Ovary (tissue), 3 donors: ENCODE measurements at regions not wholly inside any gene's neighbourhood (a gene's known extent, or its start where the extent isn't known, plus 50 kb on each side); places are given as distances from the start of the nearest gene placed in this dataset.

ENCODE experiments used
- CTCF ChIP-seq, 3 donors: fragments of 450-650 bp in 2 of 3; fragments of 200-600 bp in 1 of 3; IDR thresholded peaks; one replicate each; pipeline versions ENCODE4 v1.5.1 to v1.8.0; 2016 to 2022; ENCODE audit warnings: antibody characterized with exemption in 3 of 3, mild to moderate bottlenecking in 1 of 3
- EP300 ChIP-seq: sonication (generic); formaldehyde crosslinking; IDR thresholded peaks from one replicate; pipeline ENCODE4 v1.6.1; 2017; ENCODE audit warnings: antibody characterized with exemption
- POLR2A ChIP-seq: fragments of 450-650 bp; IDR thresholded peaks from one replicate; pipeline ENCODE4 v1.6.1; 2017; ENCODE audit warnings: antibody characterized with exemption, mild to moderate bottlenecking, moderate library complexity
- donor health status: DM: no; HTN: no; CAD: no.

GRCh38 chr4:8697826-8698225 lies 105.3 kb downstream of the CPZ start:
- TF ChIP-seq CTCF (IDR thresholded peaks at IDR 0.05) (no peak), POLR2A (no peak), EP300 (no peak)
